Retinal pigment epithelial cell (primary cell): ENCODE measurements at regions not wholly inside any gene's neighbourhood (a gene's known extent, or its start where the extent isn't known, plus 50 kb on each side); places are given as distances from the start of the nearest gene placed in this dataset.

ENCODE experiments used
- DNase-seq: peaks from one replicate; pipeline ENCODE4 v3.0.0-alpha.2; 2010; ENCODE audit warnings: low read depth
- H3K4me3 ChIP-seq: 2 replicates; pipeline ENCODE4 v1.5.1; 2011; ENCODE audit warnings: mild to moderate bottlenecking, low read length, control low read depth, moderate library complexity
- CTCF ChIP-seq: conservative IDR thresholded peaks from 2 replicates; pipeline ENCODE4 v1.5.1; 2011; ENCODE audit warnings: low read depth, low read length, control low read depth, inconsistent platforms

GRCh38 chr11:27757953-27758352 is 57.7 kb upstream of the BDNF start:
- no peak overlapping the region for H3K4me3 ChIP-seq
- TF ChIP-seq CTCF: no peak
- peak; percentile 39 for DNase-seq

- no peak for DNase-seq
- no peak overlapping the region for H3K4me3 ChIP-seq
- TF ChIP-seq CTCF: no peak
Measured at GRCh38 chr11:27754035-27755017, 54.1 kb upstream of the BDNF start.
